Gastroesophageal sphincter (tissue), 3 donors: ENCODE measurements at regions not wholly inside any gene's neighbourhood (a gene's known extent, or its start where the extent isn't known, plus 50 kb on each side); places are given as distances from the start of the nearest gene placed in this dataset.

Experiments used
- CTCF ChIP-seq, 4 experiments: fragments of 200-600 bp in 2 of 4; fragments of 450-650 bp in 2 of 4; sonication (generic) in 1 of 4; IDR thresholded peaks; one replicate each; pipeline ENCODE4 v1.5.1; 2017 to 2019; ENCODE audit warnings: antibody characterized with exemption in 4 of 4, mild to moderate bottlenecking in 2 of 4, moderate library complexity in 2 of 4
- POLR2A ChIP-seq, 2 donors: fragments of 450-650 bp; IDR thresholded peaks; one replicate each; pipeline ENCODE4 v1.6.1; 2017; ENCODE audit warnings: antibody characterized with exemption in 2 of 2, mild to moderate bottlenecking in 2 of 2, moderate library complexity in 1 of 2

- no peak for TF ChIP-seq CTCF (IDR thresholded peaks at IDR 0.05)
- TF ChIP-seq POLR2A (IDR thresholded peaks at IDR 0.05) = no peak
These were observed 370.3 kb downstream of the MEIS1 start for GRCh38 chr2:66805016-66805865.
